ENCODE measurements at regions not wholly inside any gene's neighbourhood (a gene's known extent, or its start where the extent isn't known, plus 50 kb on each side); places are given as distances from the start of the nearest gene placed in this dataset.

DNA sequence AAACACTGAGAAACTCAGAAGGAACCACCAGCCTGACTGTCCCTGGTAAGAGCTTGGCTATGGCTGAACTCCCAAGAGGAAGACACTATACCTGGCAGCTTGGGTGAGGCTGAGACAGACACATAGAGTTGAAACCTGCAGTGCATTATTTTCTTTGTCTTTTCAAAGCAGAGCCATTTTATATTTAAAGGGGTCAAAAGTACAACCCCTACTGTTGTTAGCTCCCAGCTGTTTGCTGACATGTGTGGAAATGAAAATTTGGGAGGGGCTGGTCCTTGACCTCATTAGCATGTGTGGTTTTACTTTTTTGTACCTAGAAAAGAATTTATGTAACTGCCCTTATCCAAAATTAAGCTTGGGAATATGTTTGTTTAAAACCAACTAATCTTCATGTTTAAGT lies 309.0 kb downstream of the RPRM start:
- no peak for TF ChIP-seq CTCF (IDR thresholded peaks at IDR 0.05)
- TF ChIP-seq POLR2AphosphoS5 (IDR thresholded peaks at IDR 0.05; ENCODE audit: low read depth, low read length): no peak
- TF ChIP-seq REST (IDR thresholded peaks at IDR 0.05; ENCODE audit: insufficient read depth in 1 of 2, low read depth in 2 of 2, low read length in 1 of 2): no peak

All from Panc1 (cell line).